Anterior cingulate cortex (tissue), 58 donors: ENCODE measurements at regions not wholly inside any gene's neighbourhood (a gene's known extent, or its start where the extent isn't known, plus 50 kb on each side); places are given as distances from the start of the nearest gene placed in this dataset.
A peak's percentile ranks its signal among the peaks of the same experiment; 100 is the strongest.
"Not testable (repeated sequence)": the region's sequence is repeated elsewhere in the genome, so short reads cannot be mapped to it uniquely, and the experiment has no call there.

Source experiments
- DNase-seq, 58 donors: peaks; one replicate each; lab custom pipeline; 2025; lab: John Stamatoyannopoulos, UW

- DNase-seq = no peak
Observed at GRCh38 chr1:90357995-90358394, 359.1 kb downstream of the BARHL2 start.

DNA sequence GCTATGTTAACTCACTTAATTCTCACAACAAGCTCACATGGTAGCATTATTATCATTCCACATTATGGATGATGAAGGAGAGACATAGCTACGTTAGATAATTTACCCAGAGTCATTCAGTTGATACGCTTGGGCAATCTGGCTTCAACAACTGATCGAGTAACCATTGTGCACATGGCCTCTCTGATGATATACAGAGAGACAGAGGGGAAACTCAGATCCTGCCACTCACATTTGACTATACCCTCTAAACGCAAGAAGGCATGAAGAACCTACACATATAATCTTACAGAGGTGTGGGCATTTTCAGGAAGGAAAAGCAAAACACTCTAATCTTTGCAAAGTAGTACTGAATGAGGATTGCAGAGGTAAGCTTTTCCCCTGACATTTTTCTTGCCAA is 360.1 kb downstream of the BARHL2 start:
- DNase-seq = no peak

GRCh38 chr1:90356101-90356500 is 361.0 kb downstream of the BARHL2 start:
- no peak for DNase-seq

DNA sequence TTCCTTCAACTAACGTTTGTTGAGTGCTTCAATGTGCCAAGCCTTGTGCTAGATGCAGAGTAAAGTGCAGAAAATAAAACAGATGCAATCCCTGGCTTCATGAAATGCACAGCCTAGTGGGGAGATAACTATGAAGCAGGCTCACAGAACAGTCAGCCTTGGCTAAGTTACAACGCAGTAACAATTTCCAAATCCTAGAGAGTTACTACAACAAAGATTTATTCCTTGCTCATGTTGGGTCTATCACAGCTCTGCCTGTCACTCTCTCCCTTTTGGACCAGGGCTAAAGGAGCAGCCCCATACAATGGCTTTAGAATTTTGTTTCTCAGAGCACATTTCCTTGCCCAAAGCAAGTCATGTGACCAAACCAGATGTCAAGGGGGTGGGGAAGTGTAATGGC is 359.8 kb downstream of the ZNF326 start:
- DNase-seq = no peak

GRCh38 chr1:90351019-90351418 is 356.1 kb downstream of the ZNF326 start:
- DNase-seq = no peak

DNA sequence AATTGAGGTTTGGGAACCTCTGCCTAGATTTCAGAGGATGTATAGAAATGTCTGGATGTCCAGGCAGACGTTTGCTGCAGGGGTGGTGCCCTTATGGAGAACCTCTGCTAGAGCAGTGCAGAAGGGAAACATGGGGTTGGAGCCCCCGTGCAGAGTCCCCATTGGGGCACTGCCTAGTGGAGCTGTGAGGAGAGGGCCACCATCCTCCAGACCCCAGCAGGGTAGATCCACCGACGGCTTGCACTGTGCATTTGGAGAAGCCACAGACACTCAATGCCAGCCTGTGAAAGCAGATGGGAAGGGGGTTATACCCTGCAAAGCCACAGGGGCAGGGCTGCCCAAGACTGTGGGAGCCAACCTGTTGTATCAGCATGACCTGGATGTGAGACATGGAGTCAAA is 354.6 kb downstream of the ZNF326 start:
- peak in 1 of 58 donors; percentile 1 for DNase-seq

DNA sequence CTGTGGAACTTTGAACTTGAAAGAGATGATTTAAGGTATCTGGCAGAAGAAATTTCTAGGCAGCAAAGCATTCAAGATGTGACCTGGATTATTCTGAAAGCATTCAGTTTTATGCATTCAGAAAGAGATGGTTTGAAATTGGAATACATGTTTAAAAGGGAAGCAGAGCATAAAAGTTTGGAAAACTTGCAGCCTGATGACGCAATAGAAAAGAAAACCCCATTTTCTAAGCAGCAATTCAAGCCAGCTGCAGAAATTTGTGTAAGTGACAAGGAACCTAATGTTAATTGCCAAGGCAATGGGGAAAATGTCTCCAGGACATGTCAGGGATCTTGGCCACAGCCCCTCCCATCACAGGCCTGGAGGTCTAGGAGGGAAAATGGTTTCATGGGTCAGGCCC is 354.0 kb downstream of the ZNF326 start:
- DNase-seq = no peak

GRCh38 chr1:90348459-90348858 is 353.5 kb downstream of the ZNF326 start:
- not testable (repeated sequence) for DNase-seq

DNA sequence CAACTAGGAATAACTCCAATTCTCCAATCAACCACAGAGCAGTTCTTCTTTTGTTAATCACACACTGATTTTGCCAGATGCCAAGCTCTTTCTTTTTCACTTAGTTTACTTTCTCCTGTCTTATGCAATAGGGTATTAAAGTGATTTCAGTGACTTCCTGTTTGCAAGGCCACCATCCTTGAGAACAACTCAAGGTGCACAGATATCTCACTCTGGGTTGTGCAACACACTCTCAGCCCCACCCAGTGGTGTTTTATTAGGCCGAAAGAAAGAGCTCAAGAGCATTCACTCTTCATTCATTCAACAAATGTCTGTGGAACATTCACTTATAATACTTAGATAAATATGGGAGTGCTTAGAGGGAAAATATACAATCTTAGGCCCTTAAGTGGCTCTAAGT is 352.5 kb downstream of the ZNF326 start:
- DNase-seq = no peak

- no peak for DNase-seq
Observed at GRCh38 chr1:90346757-90347156, 351.8 kb downstream of the ZNF326 start.

- DNase-seq = no peak
Observed at GRCh38 chr1:90346349-90346748, 351.4 kb downstream of the ZNF326 start.

GRCh38 chr1:90344963-90345730 is 350.2 kb downstream of the ZNF326 start:
- no peak for DNase-seq

DNA sequence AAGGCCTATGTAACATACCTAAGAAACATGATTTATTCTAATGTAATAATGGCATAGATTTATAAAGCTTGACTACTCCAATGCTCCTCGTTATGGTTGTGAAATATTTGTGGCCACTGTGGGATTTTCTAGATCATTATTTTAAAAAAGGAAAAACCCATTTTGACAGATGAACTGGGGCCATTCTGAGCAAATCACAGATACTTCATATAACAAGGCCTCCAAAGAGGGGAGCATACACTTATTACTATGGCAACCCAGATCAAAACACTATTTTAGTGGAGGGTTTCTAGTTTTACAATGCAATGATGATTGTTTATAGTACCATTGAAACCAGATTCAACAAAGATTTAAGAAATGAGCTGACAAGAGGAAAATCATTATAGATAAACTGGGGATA is 346.6 kb downstream of the ZNF326 start:
- DNase-seq = no peak

- DNase-seq = no peak
Observed at GRCh38 chr1:90340606-90341005, 345.7 kb downstream of the ZNF326 start.

DNA sequence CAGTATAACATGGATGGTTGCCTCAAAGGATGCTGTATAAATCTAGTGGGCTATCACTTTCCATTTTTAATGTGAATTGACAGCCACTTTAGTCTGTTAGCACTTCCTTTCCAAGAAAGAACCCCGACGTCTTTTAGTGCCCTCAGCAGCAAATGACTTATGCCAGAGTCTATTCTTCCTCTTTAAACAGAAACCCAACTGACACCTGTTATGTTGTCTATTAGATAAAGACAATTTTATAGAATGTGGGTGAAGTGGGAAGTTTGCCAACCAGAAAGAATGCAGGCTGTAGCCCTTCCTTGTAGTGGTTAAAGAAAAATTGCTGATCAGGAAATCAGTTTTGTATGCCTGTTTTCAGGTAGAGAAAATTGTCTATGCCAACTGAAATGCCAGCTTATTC is 344.9 kb downstream of the ZNF326 start:
- no peak for DNase-seq

DNA sequence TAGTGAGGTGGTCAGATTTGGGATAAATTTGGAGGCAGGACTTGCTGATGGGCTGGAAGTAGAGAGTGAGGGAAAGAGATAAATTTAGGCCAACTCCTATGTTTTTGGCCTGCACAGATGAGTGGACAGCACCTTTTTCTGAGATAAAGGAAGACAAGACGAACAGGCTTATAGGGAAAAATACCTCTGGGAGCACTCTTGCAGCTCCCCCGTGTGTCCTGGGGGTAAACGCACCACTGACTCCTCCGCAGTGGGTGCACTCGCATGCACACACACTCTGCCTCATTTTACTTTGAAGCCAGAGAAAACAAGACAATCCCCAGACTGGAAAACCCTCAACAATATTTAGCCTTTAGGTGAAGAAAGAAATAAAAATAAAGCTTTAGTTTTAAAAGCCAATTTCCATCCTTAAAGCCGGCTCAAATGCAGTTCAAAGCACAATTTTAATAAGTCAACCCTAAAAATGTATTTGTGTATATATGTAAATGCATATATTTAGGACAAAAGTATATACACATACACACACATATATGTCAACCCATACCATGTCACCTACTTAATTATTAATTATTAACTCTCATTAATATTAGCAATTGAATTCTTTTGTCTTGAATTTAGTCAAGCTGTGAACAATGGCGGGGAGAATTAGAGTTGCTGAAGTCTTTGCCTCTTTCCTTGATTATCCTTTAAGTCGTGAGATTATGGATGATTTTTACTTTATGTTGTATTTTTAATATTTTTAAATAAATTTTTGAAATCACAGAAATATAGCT is 341.8 kb downstream of the ZNF326 start:
- no peak for DNase-seq

DNA sequence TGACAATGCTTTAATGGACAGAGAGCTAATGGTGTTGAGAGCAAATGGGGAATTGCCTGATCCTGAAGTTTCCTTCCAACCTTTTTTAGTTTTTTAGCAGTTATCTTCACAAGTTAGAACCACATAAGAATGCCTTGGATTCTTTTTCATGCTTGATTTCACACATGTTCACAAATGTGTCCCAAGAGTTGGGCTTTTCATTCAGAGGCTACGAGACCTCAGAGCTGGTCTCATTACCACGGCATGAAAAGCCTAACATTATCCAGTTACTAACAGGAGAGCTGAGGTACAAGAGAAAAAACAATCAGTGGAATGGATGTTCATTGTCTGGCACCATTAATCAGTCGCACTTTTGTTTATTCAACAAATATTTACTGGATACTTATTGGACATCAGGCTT is 340.6 kb downstream of the ZNF326 start:
- no peak for DNase-seq

- DNase-seq = no peak
Observed at GRCh38 chr1:90334137-90334536, 339.2 kb downstream of the ZNF326 start.

DNA sequence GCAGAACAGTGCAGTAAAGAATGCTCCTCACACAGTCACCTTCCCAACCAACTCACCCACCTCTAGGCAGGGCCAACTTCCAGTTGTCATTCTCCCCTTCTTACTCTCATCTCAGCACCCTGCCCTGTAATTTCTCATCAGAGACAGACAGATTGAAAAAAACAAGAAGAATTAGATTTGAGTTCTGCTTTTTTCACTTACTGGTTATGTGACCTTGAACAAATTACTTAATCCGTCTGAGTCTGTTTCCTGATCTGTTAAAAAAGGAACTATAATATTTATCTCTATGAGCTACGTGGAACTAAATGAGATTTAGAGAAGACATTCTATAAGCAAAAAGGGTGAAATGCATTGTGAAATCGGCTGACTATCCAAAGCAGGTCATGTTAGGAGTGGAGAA is 330.3 kb downstream of the ZNF326 start:
- DNase-seq = no peak

GRCh38 chr1:90322186-90322585 is 327.3 kb downstream of the ZNF326 start:
- DNase-seq = no peak

DNA sequence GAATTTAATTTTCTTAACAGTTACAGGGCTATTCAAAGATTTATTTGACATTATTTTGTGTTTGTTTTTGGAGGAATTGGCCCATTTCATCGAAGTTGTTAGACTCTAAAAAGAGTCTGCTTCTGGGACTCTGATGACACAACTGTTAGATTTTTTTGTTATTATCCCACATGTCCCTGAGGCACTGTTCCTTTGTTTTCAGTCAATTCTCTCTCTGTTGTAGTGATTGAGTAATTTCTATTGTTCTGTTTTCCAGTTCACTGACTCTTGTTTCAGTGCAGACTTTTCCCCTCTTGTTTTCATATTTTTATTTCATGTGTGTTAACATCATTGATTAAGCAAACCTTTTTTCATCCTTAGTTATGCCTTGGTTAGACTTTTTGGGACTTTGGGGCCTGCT is 325.0 kb downstream of the ZNF326 start:
- no peak for DNase-seq

- DNase-seq = no peak
Observed at GRCh38 chr1:90318431-90318830, 323.5 kb downstream of the ZNF326 start.
